KOPT-K1 (cell line): ENCODE measurements at regions not wholly inside any gene's neighbourhood (a gene's known extent, or its start where the extent isn't known, plus 50 kb on each side); places are given as distances from the start of the nearest gene placed in this dataset.

Source experiments
- H3K27ac ChIP-seq: fragments of 200-600 bp; sonication (generic); 2 replicates; pipeline ENCODE4 v1.5.1; 2016; ENCODE audit warnings: antibody characterized with exemption, mild to moderate bottlenecking, low read depth, low read length; ENCODE audit not compliant: poor library complexity, severe bottlenecking
- H3K36me3 ChIP-seq: fragments of 200-600 bp; sonication (generic); 2 replicates; pipeline ENCODE4 v1.5.1; 2017; ENCODE audit warnings: antibody characterized with exemption, mild to moderate bottlenecking, low read length, moderate library complexity; ENCODE audit not compliant: insufficient read depth
- H3K9me3 ChIP-seq: fragments of 200-600 bp; sonication (generic); 2 replicates; pipeline ENCODE4 v1.5.1; 2017; ENCODE audit warnings: antibody characterized with exemption, low read length, mild to moderate bottlenecking; ENCODE audit not compliant: insufficient read depth, poor library complexity, severe bottlenecking

DNA sequence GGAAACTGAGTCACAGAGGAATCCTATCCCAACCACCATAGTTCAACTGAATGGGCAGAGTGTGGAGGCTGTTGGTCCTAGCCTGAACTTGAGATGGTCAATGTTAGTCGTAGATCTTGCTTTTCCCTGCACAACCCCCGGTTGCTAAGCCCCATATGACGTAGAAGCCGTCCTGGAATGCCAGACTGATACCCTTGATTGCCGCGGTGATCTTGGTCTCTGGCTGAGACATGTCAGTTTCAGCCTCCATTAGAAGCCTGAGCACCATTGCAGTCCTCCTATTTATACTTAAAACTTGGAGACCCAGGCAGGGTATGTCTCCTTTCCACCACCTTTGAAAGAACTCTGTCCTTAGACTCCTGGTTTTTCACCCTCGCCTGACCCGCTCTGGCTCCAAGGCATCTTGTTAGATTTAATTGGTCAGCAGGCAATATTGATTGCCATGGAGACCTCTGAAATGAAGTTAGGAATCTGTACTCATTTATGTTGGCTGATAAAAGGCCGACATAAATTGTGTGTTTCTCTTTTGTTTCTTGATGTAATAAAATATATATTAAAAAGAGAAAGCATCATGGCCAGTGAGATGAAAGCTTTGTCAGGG lies 53.4 kb downstream of the RPLP1 start:
- no peaks in the 10 kb centered on the region for H3K9me3 ChIP-seq
- no peaks in the 10 kb centered on the region for H3K36me3 ChIP-seq
- H3K27ac ChIP-seq = no peak overlapping the region

GRCh38 chr15:69508659-69509058 lies 56.0 kb downstream of the RPLP1 start:
- H3K27ac ChIP-seq = no peak overlapping the region
- no peaks in the 10 kb centered on the region for H3K9me3 ChIP-seq
- no peaks in the 10 kb centered on the region for H3K36me3 ChIP-seq

DNA sequence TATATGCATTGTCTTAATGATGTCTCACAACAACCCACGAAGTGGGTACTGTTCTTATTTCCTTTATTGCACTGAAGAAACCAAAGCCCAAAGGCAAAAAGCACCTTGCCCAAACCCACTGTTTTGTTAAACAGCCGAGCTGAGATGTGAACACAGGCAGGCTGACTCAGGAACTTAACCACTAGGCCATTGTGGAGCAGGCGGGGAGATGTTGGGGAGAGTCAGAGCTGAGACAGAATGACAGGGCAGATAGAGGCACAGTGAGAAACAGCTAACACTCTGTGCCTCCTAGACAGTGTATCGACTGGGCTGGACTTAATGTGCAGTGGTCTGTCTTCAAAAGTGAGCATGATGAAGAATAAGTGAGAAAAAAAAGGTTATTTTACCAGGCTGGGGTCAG lies 56.5 kb downstream of the RPLP1 start:
- H3K36me3 ChIP-seq = no peaks in the 10 kb centered on the region
- H3K9me3 ChIP-seq = no peaks in the 10 kb centered on the region
- no peak overlapping the region for H3K27ac ChIP-seq

- H3K27ac ChIP-seq = no peak overlapping the region
- no peaks in the 10 kb centered on the region for H3K9me3 ChIP-seq
- H3K36me3 ChIP-seq = no peaks in the 10 kb centered on the region
These were observed 57.9 kb downstream of the RPLP1 start for GRCh38 chr15:69510556-69510955.

DNA sequence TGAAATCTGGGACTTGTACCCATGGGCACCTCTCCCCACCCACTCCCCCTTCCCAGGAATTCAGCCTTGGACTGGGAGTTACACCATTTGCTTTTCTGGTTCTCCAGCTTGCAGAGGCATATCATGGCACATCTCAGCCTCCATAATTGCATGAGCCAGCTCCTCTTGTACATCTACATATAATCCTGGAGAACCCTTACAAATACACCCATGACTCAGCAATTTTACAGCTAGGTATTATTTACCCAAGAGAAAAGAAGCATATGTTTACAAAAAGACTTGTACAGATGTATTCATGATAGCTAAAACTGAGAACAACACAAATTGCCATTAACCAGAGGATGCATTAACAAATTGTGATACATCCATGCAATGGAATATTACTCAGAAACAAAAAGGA lies 58.4 kb downstream of the RPLP1 start:
- Histone ChIP-seq H3K27ac (no peak overlapping the region), H3K36me3 (no peaks in the 10 kb centered on the region), H3K9me3 (no peaks in the 10 kb centered on the region)

DNA sequence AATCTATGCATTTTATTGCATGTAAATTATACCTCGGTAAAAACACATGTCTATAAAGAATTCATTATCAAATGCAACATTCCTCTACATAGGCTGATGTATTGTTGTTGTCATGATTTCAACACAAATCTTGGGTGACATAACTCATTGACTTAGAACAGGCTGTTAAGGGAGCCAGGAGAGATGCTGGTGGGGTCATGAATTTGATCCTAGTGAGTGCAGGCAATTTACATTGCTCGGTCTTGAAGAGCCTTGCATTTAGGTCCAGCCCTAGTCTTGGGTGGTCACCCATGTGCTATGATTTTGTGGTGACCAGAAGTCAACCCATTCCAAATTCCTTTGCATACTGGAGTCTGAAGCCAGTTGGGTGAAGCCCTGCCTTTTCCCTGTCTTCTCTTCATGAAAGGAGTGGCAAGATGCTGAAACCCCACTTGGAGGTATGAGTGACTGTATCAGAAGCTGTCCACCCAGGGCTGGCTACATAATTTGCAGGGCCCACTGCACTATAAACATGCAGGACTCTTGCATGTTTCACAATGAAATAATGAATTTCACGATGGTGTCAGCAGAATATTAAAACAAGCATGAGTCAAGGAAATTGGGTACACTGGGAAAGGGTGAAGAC lies 59.2 kb downstream of the RPLP1 start:
- Histone ChIP-seq H3K36me3 (no peaks in the 10 kb centered on the region), H3K27ac (no peak overlapping the region)

DNA sequence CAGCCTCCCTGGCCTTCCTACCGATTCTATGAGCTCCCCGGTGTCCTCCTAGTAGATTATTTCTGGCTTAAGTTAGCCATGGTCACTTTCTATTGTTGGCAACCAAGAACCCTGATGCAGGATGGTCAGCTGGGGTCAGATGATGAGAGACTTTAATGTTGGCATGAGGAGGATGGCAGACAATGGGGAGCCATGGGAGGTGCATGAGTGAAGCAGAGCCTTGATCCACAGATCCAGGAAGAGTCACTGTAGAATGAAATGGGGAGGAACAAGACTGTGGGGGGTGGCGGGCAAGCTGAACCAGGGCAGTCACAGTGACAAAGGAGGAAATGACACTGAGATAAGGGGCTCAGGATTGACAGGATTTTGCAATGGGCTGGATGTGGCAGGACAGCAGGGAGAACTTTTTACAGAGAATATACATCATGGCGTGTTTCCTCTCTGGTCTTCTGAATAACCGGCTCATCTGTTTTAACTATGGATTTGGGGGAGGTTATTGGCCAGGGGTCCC lies 60.9 kb downstream of the RPLP1 start:
- H3K36me3 ChIP-seq = no peaks in the 10 kb centered on the region
- no peaks in the 10 kb centered on the region for H3K9me3 ChIP-seq
- no peak overlapping the region for H3K27ac ChIP-seq

More for the DNA sequence above, 59.2 kb downstream of the RPLP1 start:
- H3K9me3 ChIP-seq = no peaks in the 10 kb centered on the region

DNA sequence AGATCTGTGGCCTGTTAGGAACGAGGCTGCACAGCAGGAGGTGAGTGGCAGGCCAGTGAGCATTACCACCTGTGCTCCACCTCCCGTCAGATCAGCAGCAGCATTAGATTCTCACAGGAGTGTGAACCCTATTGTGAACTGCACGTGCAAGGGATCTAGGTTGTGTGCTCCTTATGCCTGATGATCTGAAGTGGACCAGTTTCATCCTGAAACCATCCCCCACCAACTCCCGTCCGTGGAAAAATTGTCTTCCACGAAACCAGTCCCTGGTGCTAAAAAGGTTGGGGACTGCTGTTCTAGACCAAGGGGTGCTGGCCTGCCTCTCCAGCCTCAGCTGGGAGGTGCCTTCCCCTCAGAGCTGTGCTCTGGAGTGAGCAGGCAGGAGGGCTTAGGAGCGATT lies 61.4 kb downstream of the RPLP1 start:
- H3K36me3 ChIP-seq = no peaks in the 10 kb centered on the region
- H3K9me3 ChIP-seq = no peaks in the 10 kb centered on the region
- H3K27ac ChIP-seq = no peak overlapping the region

DNA sequence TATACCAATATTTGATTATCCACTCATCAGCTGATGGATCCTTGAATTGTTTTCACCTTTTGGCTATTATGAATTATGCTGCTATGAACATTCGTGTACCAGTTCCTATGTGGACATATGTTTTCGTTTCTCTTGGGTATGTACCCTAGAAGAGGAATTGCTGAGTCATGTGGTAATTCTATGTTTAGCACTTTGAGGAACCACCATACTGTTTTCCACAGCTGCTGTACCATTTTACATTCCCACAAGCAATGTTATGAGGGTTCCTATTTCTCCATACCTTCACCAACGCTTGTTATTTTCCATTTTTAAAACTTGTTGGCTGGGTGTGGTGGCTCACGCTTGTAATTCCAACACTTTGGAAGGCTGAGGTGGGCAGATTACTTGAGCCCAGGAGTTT lies 62.9 kb downstream of the RPLP1 start:
- Histone ChIP-seq H3K9me3 (no peaks in the 10 kb centered on the region), H3K27ac (no peak overlapping the region)

DNA sequence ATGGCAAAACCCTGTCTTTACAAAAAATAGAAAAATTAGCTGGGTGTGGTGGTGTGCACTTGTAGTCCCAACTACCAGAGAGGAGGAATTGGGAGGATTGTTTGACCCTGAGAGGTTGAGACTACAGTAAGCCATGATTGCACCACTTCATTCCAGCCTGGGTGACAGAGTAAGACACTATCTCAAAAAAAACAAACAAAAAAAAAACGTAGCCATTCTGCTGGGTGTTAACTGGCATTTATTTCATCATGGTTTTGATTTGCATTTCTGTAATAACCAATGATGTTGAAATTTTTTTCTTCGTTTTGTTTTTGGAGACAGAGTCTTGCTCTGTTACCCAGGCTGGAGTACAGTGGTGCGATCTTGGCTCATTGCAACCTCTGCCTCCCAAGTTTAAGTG lies 63.3 kb downstream of the RPLP1 start:
- H3K27ac ChIP-seq = no peak overlapping the region
- H3K36me3 ChIP-seq = no peaks in the 10 kb centered on the region
- H3K9me3 ChIP-seq = no peaks in the 10 kb centered on the region

More for the DNA sequence above, 62.9 kb downstream of the RPLP1 start:
- no peaks in the 10 kb centered on the region for H3K36me3 ChIP-seq

DNA sequence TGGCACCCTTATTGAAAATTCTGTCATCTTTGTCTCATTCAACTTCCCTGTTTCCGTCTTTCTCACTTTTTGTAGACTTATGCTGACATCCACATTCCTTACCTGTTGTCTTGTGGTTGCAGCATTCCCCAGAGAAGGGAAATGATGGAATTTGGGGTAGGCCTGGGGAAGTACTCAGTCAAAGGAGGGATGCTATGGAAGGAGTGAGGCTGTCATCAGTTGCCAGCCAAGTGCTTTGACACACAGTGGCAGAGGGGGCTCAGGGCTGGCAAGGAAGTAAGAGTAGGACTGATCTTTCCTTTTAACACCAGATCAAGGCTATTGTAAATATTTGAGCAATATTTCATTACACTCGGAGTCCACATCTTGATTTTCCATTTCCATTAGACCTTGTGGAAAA lies 64.4 kb downstream of the RPLP1 start:
- Histone ChIP-seq H3K9me3 (no peaks in the 10 kb centered on the region), H3K27ac (no peak overlapping the region), H3K36me3 (no peaks in the 10 kb centered on the region)

- Histone ChIP-seq H3K9me3 (no peaks in the 10 kb centered on the region), H3K27ac (no peak overlapping the region), H3K36me3 (no peaks in the 10 kb centered on the region)
These were observed 66.2 kb downstream of the RPLP1 start for GRCh38 chr15:69518806-69519205.

DNA sequence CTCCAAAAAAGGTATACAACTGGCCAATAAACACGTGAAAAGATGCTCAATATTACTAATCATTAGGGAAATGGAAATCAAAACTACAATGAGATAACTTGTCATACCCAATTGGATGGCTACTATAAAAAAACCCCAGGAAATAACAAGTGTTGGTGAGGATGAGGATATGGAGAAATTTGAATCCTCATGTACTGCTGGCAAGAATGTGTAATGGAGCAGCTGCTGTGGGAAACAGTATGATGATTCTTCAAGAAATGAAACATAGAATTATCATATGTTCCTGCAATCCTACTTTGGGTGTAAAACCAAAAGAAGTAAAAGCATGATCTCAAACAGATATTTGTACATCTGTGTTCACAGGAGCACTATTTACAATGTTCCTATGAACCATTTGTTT lies 67.4 kb downstream of the RPLP1 start:
- H3K9me3 ChIP-seq = no peaks in the 10 kb centered on the region
- no peak overlapping the region for H3K27ac ChIP-seq
- H3K36me3 ChIP-seq = no peaks in the 10 kb centered on the region

GRCh38 chr15:69522361-69522760 lies 69.7 kb downstream of the RPLP1 start:
- Histone ChIP-seq H3K9me3 (no peaks in the 10 kb centered on the region), H3K36me3 (no peaks in the 10 kb centered on the region)

GRCh38 chr15:69523010-69524001 lies 70.7 kb downstream of the RPLP1 start:
- Histone ChIP-seq H3K27ac (no peak overlapping the region), H3K9me3 (no peaks in the 10 kb centered on the region)

More at GRCh38 chr15:69522361-69522760, 69.7 kb downstream of the RPLP1 start:
- no peak overlapping the region for H3K27ac ChIP-seq

More at GRCh38 chr15:69523010-69524001, 70.7 kb downstream of the RPLP1 start:
- H3K36me3 ChIP-seq = no peaks in the 10 kb centered on the region
